ENCODE measurements at regions not wholly inside any gene's neighbourhood (a gene's known extent, or its start where the extent isn't known, plus 50 kb on each side); places are given as distances from the start of the nearest gene placed in this dataset.

GRCh38 chr14:95442633-95443021 lies 73.8 kb downstream of the SYNE3 start:
- peaks cover 15% of the 10 kb centered on the region for H3K4me1 ChIP-seq (ENCODE audit: control insufficient read depth, insufficient read depth, low read length)
- DNase-seq: peak; percentile 69 to 73
- no peaks in the 10 kb centered on the region for H3K27me3 ChIP-seq (ENCODE audit: control insufficient read depth, insufficient read depth, low read length)
- H3K36me3 ChIP-seq (ENCODE audit: control insufficient read depth, insufficient read depth, low read length): no peaks in the 10 kb centered on the region
- no peak overlapping the region for H3K27ac ChIP-seq (ENCODE audit: low read length)
- no peaks in the 10 kb centered on the region for H3K9me3 ChIP-seq (ENCODE audit: control insufficient read depth, low read depth, low read length)
- H3K4me3 ChIP-seq (ENCODE audit: low read length): no peak overlapping the region
- no CpG with 5 or more reads among the region's 5 CpGs for whole genome bisulfite sequencing (ENCODE audit: insufficient coverage, low lambda C conversion rate)

- Histone ChIP-seq H3K27ac (ENCODE audit: low read length) (no peak overlapping the region), H3K27me3 (ENCODE audit: control insufficient read depth, insufficient read depth, low read length) (no peaks in the 10 kb centered on the region), H3K9me3 (ENCODE audit: control insufficient read depth, low read depth, low read length) (no peaks in the 10 kb centered on the region), H3K4me3 (ENCODE audit: low read length) (no peak overlapping the region), H3K36me3 (ENCODE audit: control insufficient read depth, insufficient read depth, low read length) (no peaks in the 10 kb centered on the region), H3K4me1 (ENCODE audit: control insufficient read depth, insufficient read depth, low read length) (peaks cover 15% of the 10 kb centered on the region)
- WGBS (ENCODE audit: insufficient coverage, low lambda C conversion rate): no CpG with 5 or more reads among the region's 6 CpGs
- no peak for DNase-seq
Observed at GRCh38 chr14:95442016-95442632, 74.3 kb downstream of the SYNE3 start.

- no peaks in the 10 kb centered on the region for H3K9me3 ChIP-seq (ENCODE audit: control insufficient read depth, low read depth, low read length)
- DNase-seq: no peak
- no peak overlapping the region for H3K4me3 ChIP-seq (ENCODE audit: low read length)
- no CpG with 5 or more reads among the region's 2 CpGs for WGBS (ENCODE audit: insufficient coverage, low lambda C conversion rate)
- no peaks in the 10 kb centered on the region for H3K36me3 ChIP-seq (ENCODE audit: control insufficient read depth, insufficient read depth, low read length)
- no peaks in the 10 kb centered on the region for H3K27me3 ChIP-seq (ENCODE audit: control insufficient read depth, insufficient read depth, low read length)
- no peak overlapping the region for H3K27ac ChIP-seq (ENCODE audit: low read length)
- peaks cover 15% of the 10 kb centered on the region for H3K4me1 ChIP-seq (ENCODE audit: control insufficient read depth, insufficient read depth, low read length)
Observed at GRCh38 chr14:95440951-95441350, 75.5 kb downstream of the SYNE3 start.

- Histone ChIP-seq H3K4me3 (ENCODE audit: low read length) (no peak overlapping the region), H3K27ac (ENCODE audit: low read length) (no peak overlapping the region), H3K27me3 (ENCODE audit: control insufficient read depth, insufficient read depth, low read length) (no peaks in the 10 kb centered on the region), H3K4me1 (ENCODE audit: control insufficient read depth, insufficient read depth, low read length) (peaks cover 15% of the 10 kb centered on the region), H3K9me3 (ENCODE audit: control insufficient read depth, low read depth, low read length) (no peaks in the 10 kb centered on the region), H3K36me3 (ENCODE audit: control insufficient read depth, insufficient read depth, low read length) (no peaks in the 10 kb centered on the region)
- no peak for DNase-seq
- 100% methylated on average over 1 of the region's 5 CpGs for WGBS (ENCODE audit: insufficient coverage, low lambda C conversion rate)
Observed at GRCh38 chr14:95440496-95440895, 76.0 kb downstream of the SYNE3 start.

GRCh38 chr14:95439881-95440280 lies 76.6 kb downstream of the SYNE3 start:
- no peaks in the 10 kb centered on the region for H3K27me3 ChIP-seq (ENCODE audit: control insufficient read depth, insufficient read depth, low read length)

GRCh38 chr14:95437715-95438114 lies 78.7 kb downstream of the SYNE3 start:
- no CpG with 5 or more reads among the region's 5 CpGs for WGBS (ENCODE audit: insufficient coverage, low lambda C conversion rate)
- Histone ChIP-seq H3K4me1 (ENCODE audit: control insufficient read depth, insufficient read depth, low read length) (no peaks in the 10 kb centered on the region), H3K36me3 (ENCODE audit: control insufficient read depth, insufficient read depth, low read length) (no peaks in the 10 kb centered on the region), H3K27me3 (ENCODE audit: control insufficient read depth, insufficient read depth, low read length) (no peaks in the 10 kb centered on the region), H3K27ac (ENCODE audit: low read length) (no peak overlapping the region), H3K4me3 (ENCODE audit: low read length) (no peak overlapping the region), H3K9me3 (ENCODE audit: control insufficient read depth, low read depth, low read length) (no peaks in the 10 kb centered on the region)
- no peak for DNase-seq

More at GRCh38 chr14:95439881-95440280, 76.6 kb downstream of the SYNE3 start:
- no peak overlapping the region for H3K27ac ChIP-seq (ENCODE audit: low read length)
- no peak overlapping the region for H3K4me3 ChIP-seq (ENCODE audit: low read length)
- no peaks in the 10 kb centered on the region for H3K36me3 ChIP-seq (ENCODE audit: control insufficient read depth, insufficient read depth, low read length)
- no peak for DNase-seq
- no CpG with 5 or more reads among the region's 14 CpGs for WGBS (ENCODE audit: insufficient coverage, low lambda C conversion rate)
- H3K9me3 ChIP-seq (ENCODE audit: control insufficient read depth, low read depth, low read length): no peaks in the 10 kb centered on the region
- peaks cover 14% of the 10 kb centered on the region for H3K4me1 ChIP-seq (ENCODE audit: control insufficient read depth, insufficient read depth, low read length)

GRCh38 chr14:95436354-95436753 lies 80.1 kb downstream of the SYNE3 start:
- no peak for DNase-seq
- Histone ChIP-seq H3K36me3 (ENCODE audit: control insufficient read depth, insufficient read depth, low read length) (no peaks in the 10 kb centered on the region), H3K4me3 (ENCODE audit: low read length) (no peak overlapping the region), H3K27ac (ENCODE audit: low read length) (no peak overlapping the region), H3K4me1 (ENCODE audit: control insufficient read depth, insufficient read depth, low read length) (no peaks in the 10 kb centered on the region), H3K9me3 (ENCODE audit: control insufficient read depth, low read depth, low read length) (no peaks in the 10 kb centered on the region), H3K27me3 (ENCODE audit: control insufficient read depth, insufficient read depth, low read length) (no peaks in the 10 kb centered on the region)
- no CpG with 5 or more reads among the region's 4 CpGs for WGBS (ENCODE audit: insufficient coverage, low lambda C conversion rate)

GRCh38 chr14:95434121-95434520 lies 82.3 kb downstream of the SYNE3 start:
- Histone ChIP-seq H3K4me1 (ENCODE audit: control insufficient read depth, insufficient read depth, low read length) (no peaks in the 10 kb centered on the region), H3K36me3 (ENCODE audit: control insufficient read depth, insufficient read depth, low read length) (no peaks in the 10 kb centered on the region), H3K4me3 (ENCODE audit: low read length) (no peak overlapping the region), H3K9me3 (ENCODE audit: control insufficient read depth, low read depth, low read length) (no peaks in the 10 kb centered on the region), H3K27ac (ENCODE audit: low read length) (no peak overlapping the region), H3K27me3 (ENCODE audit: control insufficient read depth, insufficient read depth, low read length) (no peaks in the 10 kb centered on the region)
- no peak for DNase-seq
- WGBS (ENCODE audit: insufficient coverage, low lambda C conversion rate): no CpG with 5 or more reads among the region's 1 CpG

GRCh38 chr14:95433094-95433478 lies 83.4 kb downstream of the SYNE3 start:
- no CpG with 5 or more reads among the region's 8 CpGs for WGBS (ENCODE audit: insufficient coverage, low lambda C conversion rate)
- DNase-seq: no peak
- no peak overlapping the region for H3K4me3 ChIP-seq (ENCODE audit: low read length)
- H3K27me3 ChIP-seq (ENCODE audit: control insufficient read depth, insufficient read depth, low read length): no peaks in the 10 kb centered on the region
- no peak overlapping the region for H3K27ac ChIP-seq (ENCODE audit: low read length)
- no peaks in the 10 kb centered on the region for H3K4me1 ChIP-seq (ENCODE audit: control insufficient read depth, insufficient read depth, low read length)
- no peaks in the 10 kb centered on the region for H3K36me3 ChIP-seq (ENCODE audit: control insufficient read depth, insufficient read depth, low read length)
- no peaks in the 10 kb centered on the region for H3K9me3 ChIP-seq (ENCODE audit: control insufficient read depth, low read depth, low read length)

GRCh38 chr14:95432144-95433093 lies 84.0 kb downstream of the SYNE3 start:
- H3K9me3 ChIP-seq (ENCODE audit: control insufficient read depth, low read depth, low read length): no peaks in the 10 kb centered on the region
- no peak overlapping the region for H3K4me3 ChIP-seq (ENCODE audit: low read length)
- no peaks in the 10 kb centered on the region for H3K4me1 ChIP-seq (ENCODE audit: control insufficient read depth, insufficient read depth, low read length)
- no peaks in the 10 kb centered on the region for H3K36me3 ChIP-seq (ENCODE audit: control insufficient read depth, insufficient read depth, low read length)
- no peaks in the 10 kb centered on the region for H3K27me3 ChIP-seq (ENCODE audit: control insufficient read depth, insufficient read depth, low read length)
- H3K27ac ChIP-seq (ENCODE audit: low read length): no peak overlapping the region
- no CpG with 5 or more reads among the region's 20 CpGs for WGBS (ENCODE audit: insufficient coverage, low lambda C conversion rate)
- DNase-seq: peak; percentile 33 to 40

Measured in large intestine (tissue), 3 donors.